Activated gamma-delta T cell treated with anti-CD3 and anti-CD28 coated beads, Interleukin-2, amount 50 U/mL, for 16 hours (primary cell): ENCODE measurements at regions not wholly inside any gene's neighbourhood (a gene's known extent, or its start where the extent isn't known, plus 50 kb on each side); places are given as distances from the start of the nearest gene placed in this dataset.

ENCODE experiments used
- DNase-seq: peaks from one replicate; pipeline ENCODE4 v3.0.0-alpha.2; 2020; ENCODE audit warnings: low read depth

DNA sequence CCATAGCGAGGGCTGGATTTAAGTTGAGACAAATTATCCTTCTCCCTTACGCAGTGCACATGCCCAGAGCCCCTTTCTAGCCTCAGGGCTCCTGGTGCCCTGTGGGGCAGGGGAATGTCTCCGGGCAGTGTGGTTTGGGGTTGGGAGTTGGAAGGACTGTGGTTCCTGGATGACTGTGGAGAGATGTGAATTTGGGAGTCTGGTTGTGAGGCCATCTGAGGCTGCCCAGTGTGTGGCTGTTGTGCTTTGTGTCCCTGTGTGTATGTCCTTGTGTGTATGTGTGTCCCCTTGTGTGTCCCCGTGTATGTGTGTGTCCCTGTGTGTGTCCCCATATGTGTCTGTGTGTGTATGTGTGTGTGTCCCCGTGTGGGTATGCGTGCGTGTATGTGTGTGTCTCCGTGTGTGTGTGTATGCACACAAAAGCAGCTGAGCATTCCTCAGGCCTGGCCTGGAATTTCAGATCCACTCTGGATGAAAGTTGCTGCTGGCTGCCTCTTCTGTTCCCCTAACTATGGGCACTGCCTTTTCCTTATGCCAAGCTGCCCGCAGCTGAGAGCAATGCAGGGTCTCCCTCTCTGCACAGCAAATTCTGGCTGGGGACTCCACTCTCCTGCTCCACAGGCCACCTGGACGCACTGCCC is 65.4 kb downstream of the UBIAD1 start:
- DNase-seq = no peak

GRCh38 chr1:11339346-11340232 is 66.6 kb downstream of the UBIAD1 start:
- no peak for DNase-seq

DNA sequence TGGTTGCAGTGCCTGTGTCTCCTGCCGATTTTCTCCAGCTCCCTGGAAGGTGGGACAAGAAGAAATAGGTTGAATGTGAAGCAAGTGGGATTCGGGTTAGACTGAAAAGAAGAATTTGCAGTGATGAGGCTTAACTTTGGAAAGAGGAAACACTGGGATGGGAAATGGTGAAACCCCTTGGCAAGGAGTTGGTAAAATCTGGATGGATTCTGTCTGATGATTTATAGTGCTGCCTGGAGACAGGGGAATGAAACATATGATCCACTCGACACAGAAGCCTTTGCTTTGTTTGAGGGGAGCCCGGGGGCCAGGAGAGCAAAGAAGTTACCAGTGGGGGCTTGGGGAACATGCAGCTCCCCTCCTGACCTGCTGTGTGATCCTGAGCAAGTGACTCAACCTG is 67.2 kb downstream of the UBIAD1 start:
- DNase-seq = no peak

DNA sequence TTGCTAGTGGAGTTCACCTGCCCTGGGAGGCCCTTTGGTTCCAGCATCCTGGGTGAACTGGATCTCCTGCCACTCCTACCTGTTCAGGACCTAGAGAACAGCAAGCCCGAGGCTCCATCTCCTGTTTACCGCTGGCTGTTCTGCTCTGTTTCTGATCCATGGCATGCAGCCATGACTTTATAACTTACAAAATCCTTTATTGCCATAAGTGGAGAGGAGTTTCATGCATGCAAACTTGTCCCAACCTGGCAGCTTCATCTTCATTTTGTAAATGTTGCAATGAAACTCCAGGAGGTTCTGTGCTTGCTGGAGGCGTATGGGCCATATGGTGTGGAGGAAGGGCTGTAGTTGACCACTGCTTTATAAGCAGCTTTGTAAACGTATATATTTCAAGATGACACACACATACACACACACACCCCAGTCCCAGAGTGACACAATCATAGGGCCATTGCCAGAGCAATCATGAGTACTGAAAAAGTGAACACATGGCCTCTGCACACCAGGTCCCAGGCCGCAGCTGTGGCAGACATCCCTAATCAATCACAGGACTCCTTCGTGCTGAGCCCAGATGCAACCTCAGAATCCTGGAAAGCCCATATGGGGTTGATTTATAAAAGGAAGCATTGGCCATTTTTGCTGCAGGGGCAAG is 69.0 kb downstream of the UBIAD1 start:
- DNase-seq = no peak

- DNase-seq = no peak
Measured at GRCh38 chr1:11342621-11343032, 69.6 kb downstream of the UBIAD1 start.

- no peak for DNase-seq
Measured at GRCh38 chr1:11345971-11346715, 73.1 kb downstream of the UBIAD1 start.

GRCh38 chr1:11350265-11350664 is 77.3 kb downstream of the UBIAD1 start:
- no peak for DNase-seq

- DNase-seq = no peak
Measured at GRCh38 chr1:11352058-11352715, 79.2 kb downstream of the UBIAD1 start.

DNA sequence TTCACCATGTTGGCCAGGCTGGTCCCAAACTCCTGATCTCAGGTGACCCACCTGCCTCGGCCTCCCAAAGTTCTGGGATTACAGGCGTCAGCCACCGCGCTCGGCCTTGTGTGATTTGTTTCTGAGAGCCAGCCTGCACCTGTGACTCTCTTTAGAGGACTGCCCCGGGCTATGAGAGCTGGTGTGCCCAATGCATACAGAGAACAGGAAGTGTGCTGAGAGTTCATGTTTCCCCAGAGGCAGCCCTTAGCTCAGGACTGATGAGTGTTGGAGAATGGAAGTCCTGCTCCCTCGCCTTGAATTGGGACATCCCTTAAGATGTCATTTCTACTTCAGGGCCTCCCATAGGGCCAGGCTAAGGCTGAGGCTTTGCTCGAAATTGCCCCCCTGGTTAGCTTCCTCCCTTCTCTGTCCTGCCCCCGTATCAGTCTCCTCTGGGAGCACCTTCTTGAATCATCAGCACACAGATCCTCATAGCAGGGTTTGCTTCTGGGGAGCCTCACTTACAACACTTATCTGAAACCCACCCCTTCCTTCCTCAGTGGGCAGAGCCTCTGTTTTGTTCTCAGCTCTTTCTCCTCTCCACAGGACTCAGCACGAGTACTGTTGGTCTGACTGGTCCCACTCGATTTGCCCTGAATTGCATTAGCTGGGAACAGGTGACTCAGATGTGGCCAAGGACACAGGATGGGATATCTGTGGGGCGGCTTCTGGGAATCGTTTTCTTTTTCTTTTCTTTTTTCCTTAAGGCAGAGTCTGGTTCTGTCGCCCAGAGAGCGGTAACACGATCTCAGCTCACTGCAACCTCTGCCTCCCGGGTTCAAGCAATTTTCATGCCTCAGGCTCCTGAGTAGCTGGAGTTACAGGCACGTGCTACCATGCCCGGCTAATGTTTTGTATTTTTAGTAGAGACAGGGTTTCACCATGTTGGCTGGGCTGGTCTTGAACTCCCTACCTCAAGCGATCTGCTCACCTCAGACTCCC is 80.1 kb downstream of the UBIAD1 start:
- DNase-seq = no peak

DNA sequence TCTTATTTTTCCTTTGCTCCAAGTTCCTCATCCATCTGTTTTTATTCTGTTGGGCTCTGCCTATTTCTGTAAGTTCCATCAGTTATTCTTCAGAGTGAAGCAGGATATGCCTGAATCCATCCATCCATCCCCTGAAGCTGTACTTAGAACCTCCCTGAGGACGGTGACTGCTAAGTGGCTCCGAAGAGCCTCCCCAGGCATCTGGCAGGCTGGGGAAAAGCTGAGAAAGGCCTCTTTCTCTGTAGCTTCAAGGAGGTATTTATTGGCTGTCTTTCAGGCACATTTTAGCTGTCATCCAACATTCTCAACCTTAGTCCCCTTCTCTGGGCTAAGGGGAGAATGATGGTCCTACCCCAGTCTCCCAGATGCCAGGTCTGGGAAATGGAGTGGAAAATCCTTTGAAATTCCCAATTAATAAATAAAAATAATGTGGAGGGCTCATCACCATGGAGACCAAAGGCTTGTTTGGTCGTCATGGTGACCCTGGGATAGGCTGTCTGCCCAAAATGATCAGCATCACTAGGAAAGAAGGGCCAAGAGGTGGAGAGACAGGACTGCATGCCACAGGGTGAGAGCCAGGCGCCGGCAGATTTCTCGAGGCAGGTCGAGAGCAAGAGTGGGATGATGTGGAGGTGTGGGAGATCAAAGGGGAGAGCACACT is 82.0 kb downstream of the UBIAD1 start:
- DNase-seq = no peak

DNA sequence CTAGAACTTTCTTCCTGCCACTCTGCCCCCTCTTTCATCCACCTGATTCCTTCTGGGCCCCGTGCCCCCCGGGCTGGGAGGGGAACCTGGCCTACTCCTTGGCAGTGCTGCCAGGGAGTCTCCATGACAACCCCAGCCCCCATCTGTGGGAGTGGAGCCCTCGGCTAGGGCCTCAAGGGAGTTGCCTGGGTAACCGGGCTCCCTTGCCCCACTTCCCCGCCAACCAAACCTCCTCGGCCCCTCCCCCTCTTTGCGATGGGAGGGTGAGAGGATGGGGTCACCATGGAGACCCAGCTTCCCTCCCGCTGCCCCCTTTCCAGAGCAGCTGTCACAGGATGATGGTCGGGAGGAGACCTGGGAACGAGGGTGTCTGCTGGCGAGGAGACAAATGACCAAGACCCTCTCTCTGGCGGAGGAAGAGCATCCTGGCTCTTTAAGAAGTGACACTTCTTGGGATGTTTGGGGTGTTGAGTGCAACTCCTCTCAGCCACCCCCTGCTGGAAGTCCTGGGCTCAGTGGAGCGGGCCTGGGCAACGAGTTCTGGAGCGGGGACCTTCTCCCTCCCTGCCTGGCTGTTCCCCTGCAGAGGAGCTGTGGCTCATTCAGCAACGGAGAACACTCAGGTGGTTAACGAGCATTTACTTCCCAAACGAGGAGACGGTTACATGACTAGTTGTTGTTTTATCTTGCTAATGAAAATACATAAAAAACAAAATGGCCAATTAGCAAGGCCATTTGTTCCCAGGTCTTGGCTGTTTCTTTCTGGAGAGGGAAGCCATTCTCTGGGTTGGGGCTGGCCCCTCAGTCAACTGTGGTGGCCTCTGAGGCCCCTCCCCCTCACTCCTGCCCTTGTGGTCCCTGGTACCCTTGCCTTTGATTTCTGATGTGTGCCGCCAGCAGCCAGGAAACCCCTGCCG is 82.8 kb downstream of the UBIAD1 start:
- DNase-seq = no peak

- DNase-seq = no peak
Measured at GRCh38 chr1:11357276-11357675, 84.3 kb downstream of the UBIAD1 start.

- DNase-seq = no peak
Measured at GRCh38 chr1:11358984-11359383, 86.0 kb downstream of the UBIAD1 start.

DNA sequence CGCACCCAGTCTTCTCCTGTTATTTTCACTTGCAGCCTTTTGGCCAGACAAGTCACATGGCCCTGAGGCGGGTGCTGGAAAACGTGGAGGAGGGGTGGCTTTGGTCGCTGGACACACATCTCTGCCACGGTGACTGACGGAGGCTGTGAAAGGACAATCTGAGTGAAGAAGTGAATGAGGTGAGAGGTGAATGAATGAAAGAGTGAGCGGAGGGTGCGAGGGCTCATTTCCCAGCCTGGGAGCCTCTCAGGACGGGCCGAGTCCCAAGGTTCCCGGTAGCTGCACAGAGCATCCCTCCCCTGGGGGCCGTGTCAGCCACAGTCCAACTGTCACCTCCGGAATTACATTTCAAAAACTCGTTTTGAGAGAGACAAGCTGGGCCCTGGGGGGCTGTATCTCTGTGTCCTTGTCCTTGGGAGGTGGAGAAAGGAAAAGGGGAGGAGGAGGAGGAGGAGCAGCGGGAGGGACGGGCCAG is 89.6 kb downstream of the UBIAD1 start:
- DNase-seq = no peak

- DNase-seq = no peak
Measured at GRCh38 chr1:11364170-11364569, 91.2 kb downstream of the UBIAD1 start.

GRCh38 chr1:11365744-11366387 is 92.9 kb downstream of the UBIAD1 start:
- no peak for DNase-seq

DNA sequence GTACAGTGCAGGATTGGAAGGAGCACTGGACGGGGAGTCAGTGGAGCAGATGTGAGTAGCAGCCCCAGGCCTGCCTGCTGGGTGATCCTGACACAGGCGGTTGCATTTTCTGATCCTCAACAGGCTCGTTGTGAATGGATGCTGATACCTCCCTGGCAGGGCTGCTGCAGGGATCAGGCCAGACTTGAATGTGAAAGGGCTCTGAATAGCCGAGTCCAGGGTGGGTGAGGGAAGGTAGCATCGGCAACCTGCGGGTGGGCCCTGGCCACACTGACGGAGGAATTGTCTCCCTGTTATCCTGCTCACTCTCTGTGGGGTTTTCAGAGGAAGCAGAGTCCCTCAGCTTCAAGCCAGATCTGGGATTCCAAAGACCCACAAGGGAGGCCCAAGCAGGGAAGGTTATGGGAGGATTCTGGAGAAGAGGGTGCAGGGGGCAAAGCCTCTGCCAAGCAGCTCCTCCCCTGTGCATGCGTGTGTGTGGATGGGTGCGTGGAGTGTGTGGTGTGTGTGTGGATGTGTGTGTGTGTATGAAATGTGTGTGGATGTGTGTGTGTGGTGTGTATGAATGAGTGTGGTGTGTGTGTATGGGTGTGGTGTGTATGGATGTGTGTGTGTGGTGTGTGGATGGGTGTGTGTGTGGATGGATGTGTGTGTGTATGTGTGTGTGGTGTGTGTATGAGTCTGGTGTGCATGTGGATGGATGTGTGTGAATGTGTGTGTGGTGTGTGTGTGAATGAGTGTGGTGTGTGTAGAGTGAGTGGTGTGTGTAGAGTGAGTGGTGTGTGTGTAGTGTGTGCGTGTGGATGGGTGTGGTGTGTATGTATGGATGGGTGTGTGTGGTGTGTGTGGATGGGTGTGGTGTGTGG is 100.3 kb downstream of the UBIAD1 start:
- DNase-seq = no peak
